Muscle layer of duodenum (tissue), 2 donors: ENCODE measurements at regions not wholly inside any gene's neighbourhood (a gene's known extent, or its start where the extent isn't known, plus 50 kb on each side); places are given as distances from the start of the nearest gene placed in this dataset.

ENCODE experiments used
- H3K27ac ChIP-seq: one replicate; pipeline ENCODE4 v1.7.0; 2013; ENCODE audit warnings: mild to moderate bottlenecking, low read length
- H3K27me3 ChIP-seq: one replicate; pipeline ENCODE4 v1.7.0; 2013; ENCODE audit warnings: low read depth, mild to moderate bottlenecking, control low read depth, low read length
- H3K36me3 ChIP-seq, 2 donors: one replicate each; pipeline ENCODE4 v1.7.0; 2013; ENCODE audit warnings: low read length in 2 of 2, control low read depth in 1 of 2, mild to moderate bottlenecking in 1 of 2; ENCODE audit not compliant: insufficient read depth in 2 of 2, control insufficient read depth in 1 of 2
- H3K4me1 ChIP-seq, 2 donors: one replicate each; pipeline ENCODE4 v1.7.0; 2013; ENCODE audit warnings: low read length in 2 of 2, mild to moderate bottlenecking in 2 of 2, control low read depth in 1 of 2, moderate library complexity in 1 of 2; ENCODE audit not compliant: insufficient read depth in 2 of 2, control insufficient read depth in 1 of 2
- H3K4me3 ChIP-seq, 2 donors: one replicate each; pipeline ENCODE4 v1.7.0; 2013; ENCODE audit warnings: low read length in 2 of 2, low read depth in 1 of 2, mild to moderate bottlenecking in 1 of 2
- H3K9me3 ChIP-seq, 2 donors: one replicate each; pipeline ENCODE4 v1.7.0; 2013; ENCODE audit warnings: low read length in 2 of 2, control low read depth in 1 of 2, mild to moderate bottlenecking in 1 of 2; ENCODE audit not compliant: control insufficient read depth in 1 of 2
- donor health status: healthy.

GRCh38 chr4:174120446-174121295 is 162.8 kb downstream of the FBXO8 start:
- Histone ChIP-seq H3K9me3 (no peaks in the 10 kb centered on the region), H3K4me3 (peak overlapping the region; percentile 22 to 56), H3K4me1 (no peaks in the 10 kb centered on the region), H3K27ac (peak overlapping the region; percentile 12), H3K27me3 (no peaks in the 10 kb centered on the region), H3K36me3 (no peaks in the 10 kb centered on the region)

- Histone ChIP-seq H3K27me3 (no peaks in the 10 kb centered on the region), H3K27ac (peak overlapping the region; percentile 12), H3K4me1 (no peaks in the 10 kb centered on the region)
Measured at GRCh38 chr4:174119830-174120229, 163.6 kb downstream of the FBXO8 start.

GRCh38 chr4:174119051-174119450 is 164.4 kb downstream of the FBXO8 start:
- H3K9me3 ChIP-seq: no peaks in the 10 kb centered on the region
- no peaks in the 10 kb centered on the region for H3K27me3 ChIP-seq
- peak overlapping the region; percentile 29 for H3K27ac ChIP-seq
- H3K36me3 ChIP-seq: no peaks in the 10 kb centered on the region
- no peak overlapping the region for H3K4me3 ChIP-seq
- H3K4me1 ChIP-seq: no peaks in the 10 kb centered on the region

More at GRCh38 chr4:174119830-174120229, 163.6 kb downstream of the FBXO8 start:
- Histone ChIP-seq H3K4me3 (peak overlapping the region; percentile 22 to 56), H3K36me3 (no peaks in the 10 kb centered on the region), H3K9me3 (no peaks in the 10 kb centered on the region)

GRCh38 chr4:174118171-174118570 is 165.3 kb downstream of the FBXO8 start:
- Histone ChIP-seq H3K4me3 (no peak overlapping the region), H3K27ac (no peak overlapping the region), H3K4me1 (no peaks in the 10 kb centered on the region), H3K9me3 (no peaks in the 10 kb centered on the region), H3K36me3 (no peaks in the 10 kb centered on the region), H3K27me3 (no peaks in the 10 kb centered on the region)

GRCh38 chr4:174117445-174117844 is 166.0 kb downstream of the FBXO8 start:
- Histone ChIP-seq H3K27me3 (no peaks in the 10 kb centered on the region), H3K27ac (no peak overlapping the region), H3K4me3 (no peak overlapping the region), H3K4me1 (no peaks in the 10 kb centered on the region), H3K9me3 (no peaks in the 10 kb centered on the region), H3K36me3 (no peaks in the 10 kb centered on the region)

GRCh38 chr4:174116021-174116420 is 167.4 kb downstream of the FBXO8 start:
- no peak overlapping the region for H3K27ac ChIP-seq
- H3K27me3 ChIP-seq: no peaks in the 10 kb centered on the region
- no peaks in the 10 kb centered on the region for H3K9me3 ChIP-seq
- no peak overlapping the region for H3K4me3 ChIP-seq
- H3K4me1 ChIP-seq: no peaks in the 10 kb centered on the region
- H3K36me3 ChIP-seq: no peaks in the 10 kb centered on the region

GRCh38 chr4:174111422-174111821 is 172.0 kb downstream of the FBXO8 start:
- no peaks in the 10 kb centered on the region for H3K27me3 ChIP-seq
- H3K4me1 ChIP-seq: peaks cover 0 to 9% of the 10 kb centered on the region in 2 donors
- peak overlapping the region; percentile 31 for H3K27ac ChIP-seq
- no peaks in the 10 kb centered on the region for H3K36me3 ChIP-seq
- H3K4me3 ChIP-seq: no peak overlapping the region
- no peaks in the 10 kb centered on the region for H3K9me3 ChIP-seq

- Histone ChIP-seq H3K27me3 (no peaks in the 10 kb centered on the region), H3K4me3 (no peak overlapping the region), H3K36me3 (no peaks in the 10 kb centered on the region), H3K4me1 (peaks cover 0 to 9% of the 10 kb centered on the region in 2 donors), H3K27ac (no peak overlapping the region), H3K9me3 (no peaks in the 10 kb centered on the region)
Measured at GRCh38 chr4:174110180-174110579, 173.3 kb downstream of the FBXO8 start.

- Histone ChIP-seq H3K27ac (no peak overlapping the region), H3K27me3 (no peaks in the 10 kb centered on the region), H3K9me3 (no peaks in the 10 kb centered on the region), H3K4me3 (no peak overlapping the region), H3K4me1 (peaks cover 0 to 9% of the 10 kb centered on the region in 2 donors), H3K36me3 (no peaks in the 10 kb centered on the region)
Measured at GRCh38 chr4:174107746-174108354, 175.6 kb downstream of the FBXO8 start.

GRCh38 chr4:174105202-174105601 is 178.3 kb downstream of the FBXO8 start:
- H3K36me3 ChIP-seq: no peaks in the 10 kb centered on the region
- H3K4me3 ChIP-seq: no peak overlapping the region

GRCh38 chr4:174100910-174101309 is 182.6 kb downstream of the FBXO8 start:
- Histone ChIP-seq H3K9me3 (no peaks in the 10 kb centered on the region), H3K36me3 (no peaks in the 10 kb centered on the region), H3K27me3 (no peaks in the 10 kb centered on the region), H3K4me1 (no peaks in the 10 kb centered on the region), H3K4me3 (no peak overlapping the region), H3K27ac (no peak overlapping the region)

More at GRCh38 chr4:174105202-174105601, 178.3 kb downstream of the FBXO8 start:
- H3K4me1 ChIP-seq: peaks cover 0 to 5% of the 10 kb centered on the region in 2 donors
- H3K27me3 ChIP-seq: no peaks in the 10 kb centered on the region
- H3K27ac ChIP-seq: no peak overlapping the region
- no peaks in the 10 kb centered on the region for H3K9me3 ChIP-seq
